OCI-LY7 (cell line): ENCODE measurements at regions not wholly inside any gene's neighbourhood (a gene's known extent, or its start where the extent isn't known, plus 50 kb on each side); places are given as distances from the start of the nearest gene placed in this dataset.

Source experiments
- BruUV-seq: library from RNA; stranded (reverse); fragments of 400-500 nt; replicated peaks from 2 replicates; lab custom pipeline; 2021; lab: Mats Ljungman, UMichigan
- CTCF ChIA-PET: fragments of 300-600 bp; sonication (Branson Sonifier 250); formaldehyde crosslinking; loops from one replicate; lab custom pipeline; 2022; ENCODE audit warnings: antibody characterized with exemption; ENCODE audit not compliant: unreplicated experiment; lab: Charles Lee
- POLR2A ChIA-PET: fragments of 300-600 bp; sonication (Branson Sonifier 250); formaldehyde crosslinking; loops from one replicate; lab custom pipeline; 2022; ENCODE audit warnings: antibody characterized with exemption; lab: Charles Lee
- DNase-seq: peaks from one replicate; pipeline ENCODE4 v3.0.0-alpha.2; 2015; ENCODE audit warnings: low spot score
- H2AFZ ChIP-seq: fragments of 200-600 bp; sonication (generic), shearing (Covaris generic); 2 replicates; pipeline ENCODE4 v1.6.1; 2014; ENCODE audit warnings: mild to moderate bottlenecking, antibody characterized with exemption, low read length, moderate library complexity
- H3K27ac ChIP-seq: fragments of 200-600 bp; sonication (generic); 2 replicates; pipeline ENCODE4 v1.5.1; 2014; ENCODE audit warnings: mixed run types, low read depth, mild to moderate bottlenecking, moderate library complexity, low read length, inconsistent platforms; ENCODE audit not compliant: poor library complexity, severe bottlenecking
- H3K36me3 ChIP-seq: fragments of 200-600 bp; sonication (generic); 2 replicates; pipeline ENCODE4 v1.6.1; 2014; ENCODE audit warnings: mild to moderate bottlenecking, antibody characterized with exemption, low read length, moderate library complexity, mixed read lengths; ENCODE audit not compliant: insufficient read depth
- H3K4me1 ChIP-seq: fragments of 200-600 bp; sonication (generic); 2 replicates; pipeline ENCODE4 v1.5.1; 2014; ENCODE audit warnings: mild to moderate bottlenecking, low read length; ENCODE audit not compliant: insufficient read depth, poor library complexity, severe bottlenecking
- H3K4me2 ChIP-seq: fragments of 200-600 bp; sonication (generic); 2 replicates; pipeline ENCODE4 v1.6.1; 2014; ENCODE audit warnings: mild to moderate bottlenecking, low read length
- H3K4me3 ChIP-seq: fragments of 200-600 bp; sonication (generic); 2 replicates; pipeline ENCODE4 v1.5.1; 2014; ENCODE audit warnings: mild to moderate bottlenecking, low read depth, low read length; ENCODE audit not compliant: poor library complexity, severe bottlenecking
- H3K79me2 ChIP-seq: fragments of 200-600 bp; sonication (generic); 2 replicates; pipeline ENCODE4 v1.6.1; 2016; ENCODE audit warnings: low read depth, mild to moderate bottlenecking, low read length, moderate library complexity, mixed read lengths; ENCODE audit not compliant: insufficient read depth
- H3K9me2 ChIP-seq: fragments of 200-600 bp; sonication (generic); 2 replicates; pipeline ENCODE4 v1.6.1; 2016; ENCODE audit warnings: mild to moderate bottlenecking, low read length, mixed read lengths; ENCODE audit not compliant: insufficient read depth
- H3K9me3 ChIP-seq: fragments of 200-600 bp; sonication (generic); 2 replicates; pipeline ENCODE4 v1.6.1; 2014; ENCODE audit warnings: mild to moderate bottlenecking, mixed run types, low read length, mixed read lengths
- H4K20me1 ChIP-seq: fragments of 200-600 bp; sonication (generic); 2 replicates; pipeline ENCODE4 v1.6.1; 2014; ENCODE audit warnings: mild to moderate bottlenecking, antibody characterized with exemption, low read length, moderate library complexity, mixed read lengths; ENCODE audit not compliant: insufficient read depth
- CTCF ChIP-seq: fragments of 200-600 bp; sonication (generic); conservative IDR thresholded peaks from 2 replicates; pipeline ENCODE4 v1.5.1; 2014; ENCODE audit warnings: mild to moderate bottlenecking, antibody characterized with exemption, low read length, moderate library complexity, mixed read lengths
- EZH2phosphoT487 ChIP-seq: fragments of 200-600 bp; sonication (generic); IDR thresholded peaks from 2 replicates; pipeline ENCODE4 v1.6.1; 2018; ENCODE audit warnings: low read depth, borderline replicate concordance, mild to moderate bottlenecking, mixed run types, antibody characterized with exemption, low read length, moderate library complexity, mixed read lengths
- intact Hi-C: fragments of 100-400 bp; cut with micrococcal nuclease; formaldehyde crosslinking; loops from one replicate; pipeline ENCODE4 v1.10.0; 2022; ENCODE audit not compliant: unreplicated experiment

DNA sequence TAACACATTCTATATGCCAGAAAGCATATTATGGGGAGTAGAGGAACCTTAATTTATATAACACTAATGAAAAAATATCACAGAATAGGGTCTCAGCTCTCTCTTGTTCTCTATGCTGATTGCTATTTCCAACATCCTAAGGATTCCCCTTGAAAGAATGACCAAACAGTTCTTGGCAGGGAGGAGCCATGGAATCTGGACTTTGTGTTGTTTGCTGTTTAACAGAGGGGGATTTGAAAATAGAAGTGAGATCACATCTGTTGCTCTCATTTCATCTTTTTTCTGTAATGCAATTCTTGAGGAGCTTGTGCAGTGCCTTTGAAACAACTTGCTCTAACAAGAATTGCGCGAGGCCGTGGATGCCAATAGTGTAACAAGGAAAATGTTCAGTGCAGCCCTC is 755.3 kb downstream of the TLE1 start:
- H3K36me3 ChIP-seq = no peaks in the 10 kb centered on the region
- no peaks in the 10 kb centered on the region for H3K4me1 ChIP-seq
- H3K4me3 ChIP-seq = no peak overlapping the region
- ChIA-PET POLR2A (no interaction called here), CTCF (no interaction called here)
- no peak for DNase-seq
- no TSS peak for BruUV-seq
- no peaks in the 10 kb centered on the region for H3K79me2 ChIP-seq
- H2AFZ ChIP-seq = no peak overlapping the region
- no peaks in the 10 kb centered on the region for H3K9me2 ChIP-seq
- H4K20me1 ChIP-seq = no peaks in the 10 kb centered on the region
- TF ChIP-seq EZH2phosphoT487 (no peak), CTCF (no peak)
- no peak overlapping the region for H3K27ac ChIP-seq
- H3K9me3 ChIP-seq = no peaks in the 10 kb centered on the region
- H3K4me2 ChIP-seq = no peak overlapping the region
- intact Hi-C loops = no loop called here

- Histone ChIP-seq H3K4me3 (no peak overlapping the region), H3K9me2 (no peaks in the 10 kb centered on the region), H3K9me3 (no peaks in the 10 kb centered on the region), H2AFZ (no peak overlapping the region), H3K79me2 (no peaks in the 10 kb centered on the region), H3K27ac (no peak overlapping the region), H3K4me2 (no peak overlapping the region), H4K20me1 (no peaks in the 10 kb centered on the region), H3K36me3 (no peaks in the 10 kb centered on the region), H3K4me1 (no peaks in the 10 kb centered on the region)
- ChIA-PET POLR2A (no interaction called here), CTCF (no interaction called here)
- TF ChIP-seq CTCF (no peak), EZH2phosphoT487 (no peak)
- intact Hi-C loops = no loop called here
- no TSS peak for BruUV-seq
- no peak for DNase-seq
These were observed 756.2 kb downstream of the TLE1 start for GRCh38 chr9:80932947-80933780.

DNA sequence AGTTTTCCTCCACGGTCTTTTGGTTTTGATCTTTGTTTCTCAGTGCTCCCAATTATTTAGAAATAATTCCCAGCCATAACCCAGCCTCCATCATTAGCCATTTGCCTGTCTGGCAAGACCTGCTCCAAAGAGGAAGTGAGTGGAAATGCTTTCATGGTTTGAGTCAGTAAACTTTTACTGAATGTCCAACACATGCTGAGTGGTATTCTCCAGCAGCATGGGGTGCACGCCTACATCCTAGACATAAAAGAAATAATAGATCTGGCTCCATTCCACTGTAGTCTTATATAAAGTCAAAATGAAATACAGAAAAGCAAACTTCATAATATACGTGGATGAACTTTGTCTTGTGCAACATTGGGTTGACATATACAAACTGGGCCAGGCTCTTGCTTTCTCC is 757.2 kb downstream of the TLE1 start:
- no TSS peak for BruUV-seq
- TF ChIP-seq CTCF (no peak), EZH2phosphoT487 (no peak)
- H3K9me3 ChIP-seq = no peaks in the 10 kb centered on the region
- H3K36me3 ChIP-seq = no peaks in the 10 kb centered on the region
- no peak overlapping the region for H3K4me3 ChIP-seq
- no peak overlapping the region for H3K4me2 ChIP-seq
- no peaks in the 10 kb centered on the region for H3K9me2 ChIP-seq
- intact Hi-C loops = no loop called here
- DNase-seq = no peak
- H4K20me1 ChIP-seq = no peaks in the 10 kb centered on the region
- H2AFZ ChIP-seq = no peak overlapping the region
- no peak overlapping the region for H3K27ac ChIP-seq
- H3K4me1 ChIP-seq = no peaks in the 10 kb centered on the region
- POLR2A ChIA-PET = no interaction called here
- no peaks in the 10 kb centered on the region for H3K79me2 ChIP-seq
- CTCF ChIA-PET = no interaction called here
